ENCODE measurements at regions not wholly inside any gene's neighbourhood (a gene's known extent, or its start where the extent isn't known, plus 50 kb on each side); places are given as distances from the start of the nearest gene placed in this dataset.

DNA sequence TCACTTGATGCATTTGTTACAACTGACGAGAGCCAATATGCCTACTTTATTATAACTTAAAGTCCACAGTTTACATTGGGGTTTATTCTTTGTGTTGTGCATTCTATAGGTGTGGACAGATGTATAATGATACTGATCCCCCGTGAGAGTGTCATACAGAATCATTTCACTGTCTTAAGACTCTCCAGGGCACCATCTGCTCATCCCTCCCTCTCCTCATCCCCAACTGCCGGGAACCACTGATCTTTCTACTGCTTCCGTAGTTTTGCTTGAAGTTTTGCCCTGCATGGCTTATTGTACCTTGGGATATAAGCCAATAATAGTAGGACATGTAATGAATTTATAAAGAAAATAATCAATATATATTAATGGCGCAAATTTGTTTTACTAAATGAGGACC lies 137.8 kb upstream of the MSX1 start:
- intact Hi-C loops (cut with micrococcal nuclease; ENCODE audit: unreplicated experiment) = no loop called here
- FAIRE-seq = no peak
- Histone ChIP-seq H3K4me3 (no peak overlapping the region), H3K27me3 (replicated peaks in 1 of 2; ENCODE audit: control insufficient read depth in 2 of 2, insufficient read depth in 2 of 2, low read length in 1 of 2) (no peaks in the 10 kb centered on the region), H2AFZ (ENCODE audit: control insufficient read depth, low read depth, low read length) (no peak overlapping the region), H4K20me1 (ENCODE audit: control insufficient read depth, insufficient read depth) (no peaks in the 10 kb centered on the region), H3K9ac (ENCODE audit: control insufficient read depth, insufficient read depth, low read length) (no peak overlapping the region), H3K79me2 (ENCODE audit: control insufficient read depth, insufficient read depth, low read length) (no peaks in the 10 kb centered on the region), H3K9me3 (replicated peaks; ENCODE audit: control insufficient read depth, insufficient read depth, low read length) (peaks cover 6% of the 10 kb centered on the region; the same call in 1 of the 3 replicates), H3K36me3 (ENCODE audit: control insufficient read depth in 2 of 2, insufficient read depth in 2 of 2, low read length in 1 of 2) (no peaks in the 10 kb centered on the region), H3K27ac (ENCODE audit: control insufficient read depth, insufficient read depth) (no peak overlapping the region), H3K4me1 (ENCODE audit: control insufficient read depth, insufficient read depth, low read length) (no peaks in the 10 kb centered on the region), H3K4me2 (ENCODE audit: control insufficient read depth, insufficient read depth) (no peak overlapping the region)
- CTCF ChIA-PET = interaction anchor here (1.5 kb wide), 1 partner anchor 12 kb away, joined by 4 read pairs; no protein-coding TSS in a partner anchor
- WGBS (ENCODE audit: insufficient coverage, insufficient replicate concordance, low lambda C conversion rate, missing lambda C conversion rate) = 86% methylated on average over 5 of the region's 5 CpGs
- in situ Hi-C loops (cut with MboI) = no loop called here
- TF ChIP-seq ZSCAN29 (IDR thresholded peaks at IDR 0.05) (no peak), NFIC (IDR thresholded peaks at IDR 0.05; ENCODE audit: low read depth, low read length) (no peak), KDM1A (IDR thresholded peaks at IDR 0.05; ENCODE audit: borderline replicate concordance) (no peak), IKZF2 (IDR thresholded peaks at IDR 0.05) (no peak), NR2F1 (conservative IDR thresholded peaks at IDR 0.05) (no peak)
- TF ChIP-seq, protein P1, sequence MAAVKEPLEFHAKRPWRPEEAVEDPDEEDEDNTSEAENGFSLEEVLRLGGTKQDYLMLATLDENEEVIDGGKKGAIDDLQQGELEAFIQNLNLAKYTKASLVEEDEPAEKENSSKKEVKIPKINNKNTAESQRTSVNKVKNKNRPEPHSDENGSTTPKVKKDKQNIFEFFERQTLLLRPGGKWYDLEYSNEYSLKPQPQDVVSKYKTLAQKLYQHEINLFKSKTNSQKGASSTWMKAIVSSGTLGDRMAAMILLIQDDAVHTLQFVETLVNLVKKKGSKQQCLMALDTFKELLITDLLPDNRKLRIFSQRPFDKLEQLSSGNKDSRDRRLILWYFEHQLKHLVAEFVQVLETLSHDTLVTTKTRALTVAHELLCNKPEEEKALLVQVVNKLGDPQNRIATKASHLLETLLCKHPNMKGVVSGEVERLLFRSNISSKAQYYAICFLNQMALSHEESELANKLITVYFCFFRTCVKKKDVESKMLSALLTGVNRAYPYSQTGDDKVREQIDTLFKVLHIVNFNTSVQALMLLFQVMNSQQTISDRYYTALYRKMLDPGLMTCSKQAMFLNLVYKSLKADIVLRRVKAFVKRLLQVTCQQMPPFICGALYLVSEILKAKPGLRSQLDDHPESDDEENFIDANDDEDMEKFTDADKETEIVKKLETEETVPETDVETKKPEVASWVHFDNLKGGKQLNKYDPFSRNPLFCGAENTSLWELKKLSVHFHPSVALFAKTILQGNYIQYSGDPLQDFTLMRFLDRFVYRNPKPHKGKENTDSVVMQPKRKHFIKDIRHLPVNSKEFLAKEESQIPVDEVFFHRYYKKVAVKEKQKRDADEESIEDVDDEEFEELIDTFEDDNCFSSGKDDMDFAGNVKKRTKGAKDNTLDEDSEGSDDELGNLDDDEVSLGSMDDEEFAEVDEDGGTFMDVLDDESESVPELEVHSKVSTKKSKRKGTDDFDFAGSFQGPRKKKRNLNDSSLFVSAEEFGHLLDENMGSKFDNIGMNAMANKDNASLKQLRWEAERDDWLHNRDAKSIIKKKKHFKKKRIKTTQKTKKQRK (IDR thresholded peaks at IDR 0.05; ENCODE audit: low read depth, low read length) = no peak
- TF ChIP-seq, protein P2, sequence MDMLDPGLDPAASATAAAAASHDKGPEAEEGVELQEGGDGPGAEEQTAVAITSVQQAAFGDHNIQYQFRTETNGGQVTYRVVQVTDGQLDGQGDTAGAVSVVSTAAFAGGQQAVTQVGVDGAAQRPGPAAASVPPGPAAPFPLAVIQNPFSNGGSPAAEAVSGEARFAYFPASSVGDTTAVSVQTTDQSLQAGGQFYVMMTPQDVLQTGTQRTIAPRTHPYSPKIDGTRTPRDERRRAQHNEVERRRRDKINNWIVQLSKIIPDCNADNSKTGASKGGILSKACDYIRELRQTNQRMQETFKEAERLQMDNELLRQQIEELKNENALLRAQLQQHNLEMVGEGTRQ (IDR thresholded peaks at IDR 0.05; ENCODE audit: borderline replicate concordance, low read depth, low read length) = no peak
- no peak for ATAC-seq
- POLR2A ChIA-PET = no interaction called here
- RAD21 ChIA-PET (ENCODE audit: unreplicated experiment) = no interaction called here
- SMC1A ChIA-PET (ENCODE audit: uncharacterized antibody, unreplicated experiment) = no interaction called here
- DNase-seq (ENCODE audit: low read depth, low spot score) = no peak
- no TSS peak for BruUV-seq (replicated peaks)

Measured in GM12878 (cell line).